Activated T-cell treated with anti-CD3 and anti-CD28 coated beads for 48 hours (primary cell): ENCODE measurements at regions not wholly inside any gene's neighbourhood (a gene's known extent, or its start where the extent isn't known, plus 50 kb on each side); places are given as distances from the start of the nearest gene placed in this dataset.
"Not testable (repeated sequence)": the region's sequence is repeated elsewhere in the genome, so short reads cannot be mapped to it uniquely, and the experiment has no call there.

Source experiments
- DNase-seq: peaks from one replicate; pipeline ENCODE4 v3.0.0-alpha.2; 2020; ENCODE audit warnings: low read depth

DNA sequence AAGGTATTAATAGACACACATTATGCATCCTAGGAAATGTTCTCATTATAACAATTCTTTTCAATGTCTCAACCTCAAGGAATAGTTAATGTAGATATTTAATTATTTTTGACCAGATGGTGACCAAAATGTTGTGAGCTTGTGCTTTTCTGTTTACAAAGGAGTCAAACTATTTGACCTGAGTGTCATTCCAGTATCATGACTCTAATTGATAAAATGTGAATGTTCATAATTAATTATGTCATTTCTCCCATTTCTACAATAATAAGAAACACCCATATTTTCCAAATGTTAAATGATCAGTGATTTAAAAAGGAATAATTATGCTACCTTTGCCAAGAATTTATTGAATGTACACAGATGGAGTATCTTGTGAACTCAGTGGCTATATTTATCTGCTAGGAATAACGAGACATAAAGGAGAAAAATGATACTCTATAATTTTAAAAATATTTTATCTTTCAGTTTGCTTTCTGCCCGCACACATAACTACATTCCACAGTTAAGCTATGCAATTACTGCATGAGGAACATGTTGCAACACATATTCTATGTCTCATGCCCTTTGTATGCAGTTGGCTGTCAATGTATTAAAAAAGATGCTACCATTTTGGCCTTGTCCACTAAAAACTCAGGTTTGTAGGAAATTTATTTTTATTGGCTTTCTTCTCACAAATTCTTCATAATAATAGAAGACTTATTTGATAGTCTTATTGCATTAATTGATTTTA is 376.7 kb upstream of the CCDC179 start:
- no peak for DNase-seq

DNA sequence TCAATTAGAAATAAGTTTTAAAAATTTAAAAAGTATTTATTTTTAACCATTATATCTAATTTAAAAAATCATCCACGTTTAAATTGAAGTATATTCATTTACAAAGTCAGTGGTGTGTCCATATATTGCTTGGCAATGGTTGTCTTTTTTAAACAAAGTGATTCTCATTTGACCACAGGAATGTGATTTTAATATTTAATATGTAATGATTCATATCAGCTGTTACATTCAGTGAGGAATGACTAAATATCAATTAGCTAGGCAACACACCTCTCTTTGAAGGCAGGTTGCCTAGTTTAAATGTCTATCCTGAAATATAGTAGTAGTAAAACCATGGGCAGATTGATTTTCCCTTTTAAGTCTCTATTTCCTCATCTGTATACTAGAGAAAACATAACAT is 392.2 kb upstream of the CCDC179 start:
- no peak for DNase-seq

DNA sequence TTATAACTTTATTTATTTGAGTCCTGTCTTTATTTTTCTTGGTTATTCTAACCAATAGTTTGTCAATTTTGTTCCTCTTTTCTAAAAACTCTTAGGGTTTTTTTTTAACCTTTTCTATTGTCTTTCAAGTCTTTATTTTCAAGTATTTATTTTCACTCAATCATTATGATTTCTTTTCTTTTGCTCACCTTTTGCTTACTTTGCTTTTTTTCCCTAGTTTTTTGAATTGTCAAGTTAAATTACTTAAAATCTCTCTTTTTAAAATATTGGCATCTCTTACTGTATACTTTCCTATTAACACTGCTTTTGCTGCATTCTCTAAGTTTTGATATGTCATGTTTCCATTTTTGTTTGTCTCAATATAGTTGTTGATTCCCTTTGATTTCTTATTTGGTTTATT is 396.8 kb upstream of the CCDC179 start:
- DNase-seq: no peak

DNA sequence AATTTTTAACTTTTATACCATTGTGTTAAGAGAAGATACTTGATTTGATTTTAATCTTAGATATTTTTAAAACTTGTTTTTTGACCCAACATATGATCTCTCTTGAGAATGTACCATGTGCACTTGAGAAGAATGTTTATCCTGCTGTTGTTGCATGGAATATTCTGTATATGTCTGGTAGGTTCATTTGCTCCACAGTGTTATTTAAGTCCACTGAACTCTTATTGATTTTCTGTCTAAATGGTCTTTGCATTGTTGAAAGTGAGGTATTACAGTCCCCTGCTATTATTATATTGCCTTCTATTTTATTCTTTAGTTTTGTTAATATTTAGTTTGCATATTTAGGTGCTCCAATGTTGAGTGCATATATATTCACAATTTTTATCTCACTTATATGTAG is 397.3 kb upstream of the CCDC179 start:
- DNase-seq: no peak

DNA sequence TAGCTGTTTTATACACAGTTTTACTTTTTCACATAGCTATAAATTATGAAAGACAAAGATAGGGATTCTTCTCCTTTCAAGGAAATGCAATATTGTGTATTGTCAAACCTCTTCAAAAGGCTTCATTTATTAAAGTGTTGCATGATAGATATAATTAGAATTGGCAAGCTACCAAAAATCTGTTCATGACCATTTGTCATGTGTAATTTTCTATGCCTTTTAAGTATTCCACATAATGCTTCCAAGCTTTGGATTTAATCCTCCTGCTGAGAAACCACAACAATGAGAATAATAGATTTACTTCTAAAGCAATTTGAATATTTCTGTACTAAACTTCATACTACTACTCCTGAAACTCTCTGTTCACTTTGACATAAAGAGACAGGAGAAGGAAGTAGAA is 403.2 kb upstream of the CCDC179 start:
- no peak for DNase-seq

DNA sequence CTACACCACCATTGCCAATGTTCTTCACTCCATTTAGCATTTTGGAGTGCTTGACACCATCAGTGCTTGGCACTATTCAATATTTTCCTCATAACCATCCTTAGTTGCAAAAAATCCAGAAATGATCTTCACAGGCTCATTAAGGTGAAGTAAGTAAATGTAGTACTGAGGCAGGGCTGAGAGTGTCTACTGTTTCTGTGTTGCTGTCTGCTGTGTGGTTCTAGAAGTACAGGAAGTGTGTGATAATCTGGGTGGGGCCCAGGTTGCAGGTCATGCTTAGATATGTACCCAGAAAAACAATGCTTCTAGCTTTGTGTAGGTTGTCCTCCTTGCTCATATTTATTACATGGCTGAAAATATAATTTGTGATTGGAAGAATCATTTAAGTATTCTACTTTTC is 411.8 kb upstream of the CCDC179 start:
- DNase-seq: no peak

DNA sequence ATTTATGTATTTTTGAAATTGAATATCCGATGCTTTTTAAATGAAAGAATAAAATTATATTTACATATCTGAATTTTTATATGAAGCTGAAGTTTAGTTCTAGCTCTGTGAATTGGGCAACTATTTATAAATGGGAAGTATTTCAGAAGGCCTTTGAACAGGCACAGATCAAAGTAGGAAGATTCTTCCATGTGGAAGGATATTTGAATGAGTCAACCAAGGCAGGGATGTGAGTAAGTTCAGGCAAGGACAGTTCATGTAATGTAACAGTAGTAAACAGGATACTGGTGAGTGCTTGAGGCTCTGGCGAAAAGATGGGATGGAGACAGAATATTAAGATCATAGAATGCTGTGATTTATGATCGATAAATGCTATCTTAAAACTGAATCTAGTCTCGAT is 417.8 kb upstream of the CCDC179 start:
- DNase-seq: no peak

DNA sequence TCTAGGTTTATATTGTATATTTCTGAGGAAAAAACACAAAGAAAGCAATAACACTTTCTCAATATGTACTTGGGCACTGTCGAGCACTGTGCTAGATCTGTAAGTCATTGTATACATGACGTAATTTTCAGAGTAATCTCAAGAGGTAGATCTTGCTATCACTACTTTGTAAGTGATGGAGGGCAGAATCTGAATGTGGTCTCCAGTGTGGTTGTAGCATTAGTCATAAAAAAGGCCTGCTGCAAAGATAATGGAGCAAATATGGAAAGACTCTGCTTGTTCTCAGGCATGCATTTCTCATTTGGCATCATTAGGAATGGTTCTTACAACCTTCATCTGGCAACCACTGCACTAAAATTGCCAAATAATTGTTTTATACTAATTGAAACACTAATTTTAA is 419.8 kb upstream of the CCDC179 start:
- no peak for DNase-seq

DNA sequence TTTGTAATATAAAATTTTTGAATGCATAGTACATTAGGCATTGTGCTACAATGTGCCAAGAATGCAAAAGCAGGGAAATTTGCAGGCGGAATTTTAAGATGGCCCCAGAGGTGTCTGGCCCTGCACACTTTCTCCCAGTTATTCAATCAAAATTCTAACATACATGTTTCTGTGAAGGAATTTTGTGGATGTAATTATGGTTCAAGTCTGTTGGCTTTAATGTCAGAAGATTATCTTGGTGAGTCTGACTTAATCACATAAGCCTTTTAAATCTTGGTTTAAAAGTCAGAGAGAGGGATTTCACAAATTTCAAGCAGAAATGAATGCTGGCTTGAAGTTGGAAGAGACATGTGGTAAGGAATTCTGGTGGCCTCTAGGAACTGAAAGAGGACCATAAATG is 423.4 kb upstream of the CCDC179 start:
- no peak for DNase-seq

DNA sequence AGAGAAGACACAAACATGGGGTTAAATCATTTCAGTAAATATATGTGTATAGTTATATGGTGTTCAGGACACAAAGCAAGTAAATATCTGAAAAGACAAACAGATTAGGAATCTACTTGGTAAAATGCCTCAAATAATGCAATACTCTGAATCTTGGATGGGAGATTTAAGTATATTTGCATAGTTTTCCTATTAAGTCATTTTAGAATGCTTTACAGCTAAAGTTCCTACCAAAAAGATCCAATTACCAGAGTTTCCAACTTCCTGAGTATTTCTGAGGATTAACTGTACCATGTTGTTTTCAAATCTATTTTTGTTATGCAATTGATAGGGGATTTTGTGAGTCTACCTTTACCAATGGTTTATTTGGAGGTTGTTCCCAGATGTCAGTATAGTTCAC is 424.4 kb upstream of the CCDC179 start:
- DNase-seq: no peak

DNA sequence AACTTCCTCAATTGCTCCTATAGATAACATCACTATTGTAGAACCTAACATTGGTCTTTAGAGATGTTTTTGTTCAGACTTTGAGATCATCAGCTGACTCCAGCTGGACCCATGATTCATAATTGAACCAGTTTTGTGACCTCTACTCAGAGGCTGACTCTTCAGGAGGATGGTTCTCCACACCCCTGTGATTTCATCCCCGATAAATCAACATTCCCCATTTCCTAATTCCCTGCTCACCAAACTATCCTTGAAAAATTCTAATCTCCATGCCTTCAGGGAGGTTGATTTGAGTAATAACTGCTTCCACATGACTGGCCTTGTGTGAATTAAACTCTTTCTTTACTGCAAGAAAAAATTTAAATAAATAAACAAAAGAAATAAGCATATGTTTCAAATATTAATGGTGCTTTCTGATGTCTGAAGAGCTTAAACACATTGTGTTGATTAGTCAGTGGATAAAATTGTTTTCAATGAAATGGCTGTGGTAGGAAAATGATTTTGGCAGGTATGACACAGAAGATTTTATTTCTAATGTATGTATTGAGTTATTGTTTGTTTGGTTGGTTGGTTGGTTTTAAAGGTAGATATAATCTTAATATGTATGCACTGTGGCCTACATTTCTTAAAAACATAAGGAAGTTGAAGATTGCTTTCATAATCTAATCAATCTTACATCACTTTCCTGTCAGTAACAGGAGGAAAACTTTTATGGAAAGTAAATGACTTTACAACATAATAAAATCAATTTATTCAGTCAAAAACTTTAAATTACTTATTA is 427.9 kb upstream of the CCDC179 start:
- DNase-seq: no peak

DNA sequence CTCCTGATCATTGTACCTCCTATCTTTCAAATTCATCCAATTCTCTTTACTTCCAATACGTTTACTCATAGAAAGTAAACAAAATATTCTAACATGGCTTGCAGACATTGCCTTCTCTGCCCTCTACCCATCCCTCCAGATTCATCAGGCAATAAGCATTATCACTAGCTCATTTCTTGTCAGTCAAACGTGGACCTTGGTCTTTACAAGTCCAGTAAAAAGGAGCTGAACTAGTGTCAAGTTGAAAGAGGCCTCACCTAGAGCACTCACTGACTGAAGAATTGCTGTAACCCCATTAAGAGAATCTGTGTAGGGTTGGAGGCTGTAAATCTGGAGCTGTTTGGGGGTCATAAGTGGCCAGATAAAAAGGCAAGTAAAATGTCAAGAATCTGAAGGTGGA is 435.0 kb upstream of the CCDC179 start:
- DNase-seq: no peak

DNA sequence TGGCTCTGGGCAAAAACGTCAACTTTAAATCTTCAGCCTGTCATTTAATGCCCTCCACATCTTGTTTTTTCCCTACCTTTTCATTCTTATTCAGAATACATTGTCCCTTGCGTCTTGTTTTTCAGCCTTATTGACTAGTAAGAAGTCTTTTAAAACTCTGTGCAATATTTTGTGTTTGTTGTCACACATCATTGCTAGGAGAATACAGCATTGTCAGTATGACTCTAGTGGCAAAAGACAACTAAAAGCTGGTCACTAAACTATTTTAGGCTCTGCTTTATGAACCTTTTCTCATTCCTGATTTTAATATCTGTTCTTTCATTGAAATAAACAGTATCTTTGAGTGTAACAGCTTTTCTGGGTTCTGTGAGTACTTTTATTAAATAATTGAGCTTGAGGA is 447.8 kb upstream of the CCDC179 start:
- DNase-seq: no peak

DNA sequence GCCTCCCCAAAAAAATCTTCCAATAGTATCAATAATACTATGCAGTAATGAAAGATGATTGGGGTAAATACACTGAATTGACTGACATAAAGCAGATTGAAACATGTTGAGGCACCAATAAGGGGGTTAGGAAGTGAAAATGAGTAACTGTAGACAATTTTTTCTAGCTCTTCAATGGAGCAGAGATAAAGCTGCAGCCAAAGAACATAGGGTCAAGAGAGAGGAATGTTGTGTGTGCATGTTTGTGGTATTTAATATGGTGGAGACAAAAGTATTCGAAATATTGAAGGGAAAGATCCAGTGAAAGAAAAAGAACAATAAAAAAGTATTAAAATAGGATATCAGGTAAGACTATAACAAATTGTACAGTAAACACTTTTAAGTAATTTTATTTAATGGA is 450.0 kb upstream of the CCDC179 start:
- DNase-seq: no peak

DNA sequence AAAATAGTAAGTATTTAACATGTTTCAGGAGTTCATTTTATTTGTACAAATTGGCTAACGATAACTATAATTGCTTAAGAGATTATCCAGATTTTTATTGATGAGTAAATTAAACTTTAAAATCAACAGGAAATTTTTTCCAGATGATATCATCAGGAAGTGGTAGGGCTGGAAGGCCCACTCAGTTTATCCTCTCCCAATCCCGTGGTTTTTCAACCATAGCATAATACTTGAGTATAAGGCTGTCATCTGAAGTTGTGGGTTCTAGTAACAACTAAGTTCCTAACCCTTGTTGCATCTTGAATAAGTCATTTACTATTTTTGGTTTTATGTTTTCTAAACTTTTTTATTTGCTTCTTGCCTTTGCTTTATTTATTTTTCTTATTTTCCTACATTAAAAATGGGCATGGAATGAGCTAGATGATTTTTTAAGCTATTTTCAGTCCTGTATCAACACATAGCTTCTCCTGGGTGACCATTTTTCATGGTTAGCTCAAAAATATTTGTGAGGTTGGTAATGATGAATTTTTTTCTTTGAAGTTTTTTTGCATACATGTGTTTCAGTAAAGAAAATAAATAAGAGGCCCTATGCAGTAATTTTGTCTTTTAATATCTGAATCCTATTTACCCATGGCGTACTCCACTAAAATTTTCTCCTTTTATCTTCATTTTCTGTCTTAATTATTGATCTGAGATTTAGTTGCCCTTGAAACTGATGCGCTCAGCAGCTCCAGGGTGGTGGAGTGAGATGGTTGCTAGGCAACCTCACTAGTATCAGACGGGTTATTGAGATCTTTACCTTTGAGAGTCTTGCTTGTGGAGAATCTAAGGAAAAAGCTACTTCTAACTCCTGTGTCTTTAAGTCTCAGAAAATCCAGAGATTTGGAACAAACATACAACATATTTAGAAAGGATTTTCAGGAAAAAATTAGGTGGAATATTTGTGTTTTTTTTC is 452.0 kb upstream of the CCDC179 start:
- DNase-seq: no peak

DNA sequence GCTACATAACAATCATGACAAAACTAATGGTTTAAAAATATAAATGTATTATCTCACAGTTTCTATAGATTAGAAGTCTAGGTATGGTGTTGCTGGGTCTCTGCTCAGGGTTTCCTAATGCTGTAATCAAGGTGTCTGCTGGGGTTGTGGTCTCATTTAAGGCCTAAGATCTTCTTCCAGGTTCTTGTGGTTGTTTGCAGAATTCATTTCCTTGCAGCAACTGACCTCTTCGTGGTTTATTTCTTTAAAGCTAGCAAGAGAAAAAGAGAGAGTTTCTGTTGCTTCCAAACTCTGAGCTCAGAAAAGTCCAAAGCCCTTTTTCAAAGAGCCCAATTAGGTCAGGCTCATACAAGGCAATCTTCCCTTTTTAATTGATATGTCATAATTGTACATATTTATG is 452.7 kb upstream of the CCDC179 start:
- DNase-seq: no peak

DNA sequence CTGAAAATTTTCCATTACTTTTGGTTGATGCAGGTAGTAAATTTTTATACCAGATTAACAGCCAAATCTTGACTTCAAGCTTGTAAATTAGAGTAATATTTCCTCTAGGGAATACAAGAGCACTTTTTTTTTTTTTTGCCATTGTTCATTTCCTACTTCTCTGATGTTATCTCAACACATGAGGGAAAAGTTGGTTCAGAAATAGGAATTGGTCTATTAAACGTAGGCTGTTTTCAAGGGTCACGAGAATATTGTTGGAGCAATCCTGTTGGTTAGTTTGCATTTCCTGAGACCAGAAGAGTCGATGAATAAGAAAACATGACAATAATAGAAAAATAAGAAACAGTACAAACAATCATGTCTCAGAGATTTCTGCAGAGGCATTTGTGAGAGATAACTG is 453.9 kb upstream of the CCDC179 start:
- DNase-seq: no peak

DNA sequence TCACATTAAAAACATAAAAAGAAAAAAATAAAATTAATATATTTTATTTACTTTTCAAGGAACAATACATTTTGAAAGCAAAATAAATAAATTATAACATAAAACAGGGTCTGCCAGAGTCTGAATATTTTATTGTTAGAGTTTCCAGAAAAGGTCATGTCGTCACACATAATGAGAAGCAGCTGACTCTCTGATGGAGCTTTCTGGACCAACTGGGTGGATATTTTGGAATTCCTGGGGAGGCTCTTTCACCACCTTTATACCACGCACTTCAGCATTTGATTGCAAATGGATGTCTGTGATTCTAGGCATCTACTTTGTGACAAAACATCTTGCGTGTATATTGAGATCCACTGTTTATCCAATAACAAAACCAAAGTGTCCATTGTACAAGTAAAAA is 455.0 kb upstream of the CCDC179 start:
- DNase-seq: no peak

DNA sequence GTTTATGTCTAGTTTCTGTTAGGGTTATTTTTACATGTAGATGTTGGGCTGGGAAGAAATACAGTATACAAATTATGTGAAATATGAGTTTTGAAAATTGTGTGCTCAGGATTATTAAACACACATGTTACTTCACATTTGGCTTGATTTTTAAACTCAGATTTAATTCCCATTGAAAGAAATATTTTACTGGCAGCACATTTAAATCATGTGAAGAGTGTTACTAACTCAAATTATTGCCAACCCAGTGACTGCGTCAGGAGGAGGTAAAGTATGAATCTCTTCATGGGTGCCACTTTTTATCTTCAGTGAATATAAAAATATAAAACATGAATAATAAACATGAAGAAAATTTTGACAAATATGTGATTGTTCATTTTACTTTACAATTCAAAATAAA is 457.5 kb upstream of the CCDC179 start:
- no peak for DNase-seq

DNA sequence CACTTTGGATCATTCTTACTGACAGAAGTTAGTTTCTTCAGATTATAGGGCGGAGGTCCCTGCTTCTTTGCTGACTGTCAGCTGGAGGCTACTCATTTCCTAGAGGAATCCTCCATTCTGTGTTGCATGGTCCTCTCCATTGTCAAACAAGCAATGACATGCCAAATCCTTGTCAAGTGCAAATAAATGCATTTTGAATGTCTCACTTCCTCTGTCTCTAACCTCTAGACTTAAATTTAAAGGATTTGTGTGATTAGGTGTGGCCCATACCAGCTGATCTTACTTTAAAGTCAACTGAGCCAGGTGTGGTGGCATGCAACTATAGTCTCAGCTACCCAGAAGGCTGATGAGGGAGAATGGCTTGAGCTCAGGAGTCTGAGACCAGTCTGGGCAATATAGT is 458.4 kb upstream of the CCDC179 start:
- no peak for DNase-seq

DNA sequence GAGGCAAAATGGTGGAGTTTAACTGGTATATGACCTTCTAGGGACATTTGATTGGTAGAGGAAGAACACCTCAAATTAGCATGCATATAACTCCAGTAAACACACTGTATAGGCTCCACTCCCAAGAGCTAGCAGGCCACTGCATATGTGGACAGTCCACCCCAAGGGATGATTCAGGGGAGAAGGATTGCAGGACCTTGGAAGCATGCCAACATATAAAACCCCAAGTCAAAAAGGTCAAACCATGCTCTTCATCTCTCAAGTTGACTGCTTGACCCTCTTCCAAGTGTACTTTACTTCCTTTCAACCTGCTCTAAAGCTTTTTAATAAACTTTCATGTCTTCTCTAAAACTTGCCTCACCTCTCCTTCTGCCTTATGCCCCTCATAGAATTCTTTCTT is 459.9 kb upstream of the CCDC179 start:
- no peak for DNase-seq

DNA sequence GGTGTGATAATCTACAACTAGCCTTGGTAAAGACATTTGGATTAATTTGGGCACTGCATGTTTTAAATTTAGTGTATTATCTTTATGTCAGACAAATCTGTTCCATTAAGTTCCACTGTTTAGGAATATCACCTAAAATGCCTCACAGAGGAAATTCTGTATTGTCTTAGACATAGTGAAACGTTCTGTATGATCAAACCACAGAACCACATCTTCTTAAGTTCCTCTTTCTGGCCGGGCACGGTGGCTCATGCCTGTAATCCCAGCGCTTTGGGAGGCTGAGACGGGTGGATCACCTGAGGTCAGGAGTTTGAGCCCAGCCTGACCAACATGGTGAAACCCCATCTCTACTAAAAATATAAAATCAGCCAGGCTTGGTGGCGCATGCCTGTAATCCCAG is 475.3 kb upstream of the CCDC179 start:
- DNase-seq: not testable (repeated sequence)

DNA sequence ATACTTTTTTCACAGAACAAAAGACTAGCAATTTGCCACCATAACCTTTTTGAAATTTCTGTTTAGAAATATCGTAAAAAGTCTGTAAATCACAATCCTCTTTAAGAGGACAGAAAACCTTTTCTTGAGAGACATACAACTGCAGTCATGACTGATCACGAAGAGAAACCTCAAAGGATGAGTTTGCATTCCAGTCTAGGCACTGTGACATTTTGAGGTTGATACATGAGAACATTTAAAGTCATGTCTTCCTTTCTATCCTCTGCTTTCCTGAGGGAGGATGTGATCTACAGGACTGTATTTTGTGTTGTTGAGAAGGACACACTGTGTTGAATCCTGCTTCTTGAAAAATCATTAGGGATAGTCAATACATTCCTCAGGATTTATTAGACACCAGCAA is 476.7 kb upstream of the CCDC179 start:
- DNase-seq: no peak
